ENCODE measurements at regions not wholly inside any gene's neighbourhood (a gene's known extent, or its start where the extent isn't known, plus 50 kb on each side); places are given as distances from the start of the nearest gene placed in this dataset.

GRCh38 chr1:163799190-163799805 lies 477.5 kb downstream of the NUF2 start:
- DNase-seq (no peak), ATAC-seq (ENCODE audit: insufficient read depth, low read depth) (no peak)
- Histone ChIP-seq H3K27ac (ENCODE audit: low read length) (no peak overlapping the region), H3K36me3 (ENCODE audit: insufficient read depth, low read length) (no peaks in the 10 kb centered on the region), H4K20me1 (ENCODE audit: insufficient read depth, low read length) (no peaks in the 10 kb centered on the region), H2AFZ (ENCODE audit: low read depth, low read length) (no peak overlapping the region), H3K4me1 (ENCODE audit: insufficient read depth, low read length) (no peaks in the 10 kb centered on the region), H3K9me3 (ENCODE audit: insufficient read depth, low read length, severe bottlenecking) (no peaks in the 10 kb centered on the region), H3K9ac (ENCODE audit: low read depth, low read length) (no peak overlapping the region), H3K4me3 (ENCODE audit: low read depth in 1 of 2, low read length in 2 of 2) (no peak overlapping the region), H3K4me2 (ENCODE audit: insufficient read depth, low read length) (no peak overlapping the region), H3K79me2 (ENCODE audit: insufficient read depth, low read length) (no peaks in the 10 kb centered on the region), H3K27me3 (ENCODE audit: insufficient read depth, low read length, poor library complexity) (no peaks in the 10 kb centered on the region)
- TF ChIP-seq EZH2 (IDR thresholded peaks at IDR 0.05; ENCODE audit: borderline replicate concordance, low read depth, low read length, severe bottlenecking): no peak
- TF ChIP-seq CTCF (IDR thresholded peaks at IDR 0.05; ENCODE audit: borderline replicate concordance, extremely low read depth, low read length, poor library complexity, severe bottlenecking): no peak

GRCh38 chr1:163807331-163808049 lies 485.7 kb downstream of the NUF2 start:
- DNase-seq (no peak), ATAC-seq (ENCODE audit: insufficient read depth, low read depth) (no peak)
- no peak overlapping the region for H3K9ac ChIP-seq (ENCODE audit: low read depth, low read length)
- no peak overlapping the region for H3K27ac ChIP-seq (ENCODE audit: low read length)
- TF ChIP-seq CTCF (IDR thresholded peaks at IDR 0.05; ENCODE audit: borderline replicate concordance, extremely low read depth, low read length, poor library complexity, severe bottlenecking): no peak
- no peak for TF ChIP-seq EZH2 (IDR thresholded peaks at IDR 0.05; ENCODE audit: borderline replicate concordance, low read depth, low read length, severe bottlenecking)
- no peaks in the 10 kb centered on the region for H3K9me3 ChIP-seq (ENCODE audit: insufficient read depth, low read length, severe bottlenecking)
- no peaks in the 10 kb centered on the region for H3K79me2 ChIP-seq (ENCODE audit: insufficient read depth, low read length)
- H3K4me3 ChIP-seq (ENCODE audit: low read depth in 1 of 2, low read length in 2 of 2): no peak overlapping the region
- no peaks in the 10 kb centered on the region for H3K27me3 ChIP-seq (ENCODE audit: insufficient read depth, low read length, poor library complexity)
- no peaks in the 10 kb centered on the region for H4K20me1 ChIP-seq (ENCODE audit: insufficient read depth, low read length)
- H2AFZ ChIP-seq (ENCODE audit: low read depth, low read length): no peak overlapping the region
- no peak overlapping the region for H3K4me2 ChIP-seq (ENCODE audit: insufficient read depth, low read length)
- no peaks in the 10 kb centered on the region for H3K36me3 ChIP-seq (ENCODE audit: insufficient read depth, low read length)
- no peaks in the 10 kb centered on the region for H3K4me1 ChIP-seq (ENCODE audit: insufficient read depth, low read length)

- H2AFZ ChIP-seq (ENCODE audit: low read depth, low read length): no peak overlapping the region
- DNase-seq: no peak
- H3K27me3 ChIP-seq (ENCODE audit: insufficient read depth, low read length, poor library complexity): no peaks in the 10 kb centered on the region
- H3K36me3 ChIP-seq (ENCODE audit: insufficient read depth, low read length): no peaks in the 10 kb centered on the region
- no peak overlapping the region for H3K4me3 ChIP-seq (ENCODE audit: low read depth in 1 of 2, low read length in 2 of 2)
- no peaks in the 10 kb centered on the region for H3K4me1 ChIP-seq (ENCODE audit: insufficient read depth, low read length)
- no peak for ATAC-seq (ENCODE audit: insufficient read depth, low read depth)
- no peak overlapping the region for H3K4me2 ChIP-seq (ENCODE audit: insufficient read depth, low read length)
- no peak overlapping the region for H3K9ac ChIP-seq (ENCODE audit: low read depth, low read length)
- H3K9me3 ChIP-seq (ENCODE audit: insufficient read depth, low read length, severe bottlenecking): no peaks in the 10 kb centered on the region
- H3K79me2 ChIP-seq (ENCODE audit: insufficient read depth, low read length): no peaks in the 10 kb centered on the region
- no peak for TF ChIP-seq EZH2 (IDR thresholded peaks at IDR 0.05; ENCODE audit: borderline replicate concordance, low read depth, low read length, severe bottlenecking)
- no peak for TF ChIP-seq CTCF (IDR thresholded peaks at IDR 0.05; ENCODE audit: borderline replicate concordance, extremely low read depth, low read length, poor library complexity, severe bottlenecking)
- no peaks in the 10 kb centered on the region for H4K20me1 ChIP-seq (ENCODE audit: insufficient read depth, low read length)
- H3K27ac ChIP-seq (ENCODE audit: low read length): no peak overlapping the region
These were observed 491.5 kb downstream of the NUF2 start for GRCh38 chr1:163813251-163813650.
